Spleen (tissue), 7 donors: ENCODE measurements at regions not wholly inside any gene's neighbourhood (a gene's known extent, or its start where the extent isn't known, plus 50 kb on each side); places are given as distances from the start of the nearest gene placed in this dataset.

Experiments used
- CTCF ChIP-seq, 11 experiments: fragments of 200-600 bp in 7 of 11; fragments of 450-650 bp in 4 of 11; sonication (generic) in 4 of 11; IDR thresholded peaks in 8 of 11; conservative IDR thresholded peaks in 3 of 11; 1 replicate in 7 of 11; 2 replicates in 4 of 11; pipeline versions ENCODE4 v1.4.0 to v1.8.0; 2016 to 2021; ENCODE audit warnings: antibody characterized with exemption in 11 of 11, inconsistent platforms in 4 of 11, mild to moderate bottlenecking in 1 of 11
- POLR2A ChIP-seq, 3 donors: fragments of 450-650 bp; IDR thresholded peaks; one replicate each; pipeline ENCODE4 v1.5.1; 2017; ENCODE audit warnings: antibody characterized with exemption in 3 of 3, mild to moderate bottlenecking in 1 of 3
- POLR2AphosphoS5 ChIP-seq, 3 donors: sonication (generic); formaldehyde crosslinking; IDR thresholded peaks; one replicate each; pipeline ENCODE4 v1.5.1; 2017; ENCODE audit warnings: antibody characterized with exemption in 3 of 3
- donor health status: DM: no; HTN: no; CAD: no; lungs with moderate emphysema.
- donor health status: DM: no; HTN: no; CAD: no.
- donor health status: DM: no; HTN: no; CAD: no.

GRCh38 chr1:229817936-229818335, 191.9 kb downstream of the URB2 start:
- TF ChIP-seq POLR2A (IDR thresholded peaks at IDR 0.05) (no peak), CTCF (IDR thresholded peaks at IDR 0.05 in 8 of 11, conservative IDR thresholded peaks at IDR 0.05 in 3 of 11) (no peak), POLR2AphosphoS5 (IDR thresholded peaks at IDR 0.05) (no peak)
